ENCODE measurements at regions not wholly inside any gene's neighbourhood (a gene's known extent, or its start where the extent isn't known, plus 50 kb on each side); places are given as distances from the start of the nearest gene placed in this dataset.

DNA sequence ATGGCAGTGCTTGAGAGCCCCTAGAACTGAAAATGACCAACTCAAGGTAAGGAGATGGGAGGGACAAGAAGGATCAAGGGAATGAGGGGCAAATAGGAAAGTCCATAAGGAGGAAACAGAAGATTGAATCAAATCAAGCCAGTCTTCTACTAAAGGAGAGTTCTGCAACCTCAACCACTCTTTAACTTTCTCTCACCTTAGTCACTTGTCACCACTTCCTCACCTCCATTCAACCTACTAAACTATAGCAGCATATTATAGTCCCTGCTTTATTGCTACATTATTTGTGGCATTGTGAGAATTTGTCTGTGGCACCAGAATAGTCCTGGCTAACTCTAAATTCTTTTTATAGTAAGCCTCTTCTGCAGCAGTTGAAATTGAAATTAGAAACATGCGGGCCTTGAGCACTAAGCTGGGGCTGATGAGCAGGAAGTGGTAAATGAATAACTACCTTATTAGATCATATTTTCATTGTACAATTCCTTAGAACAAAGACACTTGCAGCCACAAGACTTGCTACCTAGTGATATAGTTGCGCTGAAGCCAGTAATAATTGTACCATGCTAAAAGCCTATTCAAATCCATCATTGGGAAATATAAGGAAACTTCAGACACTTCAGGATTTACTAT, 336.9 kb downstream of the ZNF674 start:
- TF ChIP-seq, protein P1, sequence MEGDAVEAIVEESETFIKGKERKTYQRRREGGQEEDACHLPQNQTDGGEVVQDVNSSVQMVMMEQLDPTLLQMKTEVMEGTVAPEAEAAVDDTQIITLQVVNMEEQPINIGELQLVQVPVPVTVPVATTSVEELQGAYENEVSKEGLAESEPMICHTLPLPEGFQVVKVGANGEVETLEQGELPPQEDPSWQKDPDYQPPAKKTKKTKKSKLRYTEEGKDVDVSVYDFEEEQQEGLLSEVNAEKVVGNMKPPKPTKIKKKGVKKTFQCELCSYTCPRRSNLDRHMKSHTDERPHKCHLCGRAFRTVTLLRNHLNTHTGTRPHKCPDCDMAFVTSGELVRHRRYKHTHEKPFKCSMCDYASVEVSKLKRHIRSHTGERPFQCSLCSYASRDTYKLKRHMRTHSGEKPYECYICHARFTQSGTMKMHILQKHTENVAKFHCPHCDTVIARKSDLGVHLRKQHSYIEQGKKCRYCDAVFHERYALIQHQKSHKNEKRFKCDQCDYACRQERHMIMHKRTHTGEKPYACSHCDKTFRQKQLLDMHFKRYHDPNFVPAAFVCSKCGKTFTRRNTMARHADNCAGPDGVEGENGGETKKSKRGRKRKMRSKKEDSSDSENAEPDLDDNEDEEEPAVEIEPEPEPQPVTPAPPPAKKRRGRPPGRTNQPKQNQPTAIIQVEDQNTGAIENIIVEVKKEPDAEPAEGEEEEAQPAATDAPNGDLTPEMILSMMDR (IDR thresholded peaks at IDR 0.05; ENCODE audit: insufficient read depth, low read length): no peak
- TF ChIP-seq, protein P2, sequence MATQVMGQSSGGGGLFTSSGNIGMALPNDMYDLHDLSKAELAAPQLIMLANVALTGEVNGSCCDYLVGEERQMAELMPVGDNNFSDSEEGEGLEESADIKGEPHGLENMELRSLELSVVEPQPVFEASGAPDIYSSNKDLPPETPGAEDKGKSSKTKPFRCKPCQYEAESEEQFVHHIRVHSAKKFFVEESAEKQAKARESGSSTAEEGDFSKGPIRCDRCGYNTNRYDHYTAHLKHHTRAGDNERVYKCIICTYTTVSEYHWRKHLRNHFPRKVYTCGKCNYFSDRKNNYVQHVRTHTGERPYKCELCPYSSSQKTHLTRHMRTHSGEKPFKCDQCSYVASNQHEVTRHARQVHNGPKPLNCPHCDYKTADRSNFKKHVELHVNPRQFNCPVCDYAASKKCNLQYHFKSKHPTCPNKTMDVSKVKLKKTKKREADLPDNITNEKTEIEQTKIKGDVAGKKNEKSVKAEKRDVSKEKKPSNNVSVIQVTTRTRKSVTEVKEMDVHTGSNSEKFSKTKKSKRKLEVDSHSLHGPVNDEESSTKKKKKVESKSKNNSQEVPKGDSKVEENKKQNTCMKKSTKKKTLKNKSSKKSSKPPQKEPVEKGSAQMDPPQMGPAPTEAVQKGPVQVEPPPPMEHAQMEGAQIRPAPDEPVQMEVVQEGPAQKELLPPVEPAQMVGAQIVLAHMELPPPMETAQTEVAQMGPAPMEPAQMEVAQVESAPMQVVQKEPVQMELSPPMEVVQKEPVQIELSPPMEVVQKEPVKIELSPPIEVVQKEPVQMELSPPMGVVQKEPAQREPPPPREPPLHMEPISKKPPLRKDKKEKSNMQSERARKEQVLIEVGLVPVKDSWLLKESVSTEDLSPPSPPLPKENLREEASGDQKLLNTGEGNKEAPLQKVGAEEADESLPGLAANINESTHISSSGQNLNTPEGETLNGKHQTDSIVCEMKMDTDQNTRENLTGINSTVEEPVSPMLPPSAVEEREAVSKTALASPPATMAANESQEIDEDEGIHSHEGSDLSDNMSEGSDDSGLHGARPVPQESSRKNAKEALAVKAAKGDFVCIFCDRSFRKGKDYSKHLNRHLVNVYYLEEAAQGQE (IDR thresholded peaks at IDR 0.05; ENCODE audit: insufficient replicate concordance, low read depth): no peak
- TF ChIP-seq POLR2AphosphoS5 (IDR thresholded peaks at IDR 0.05; ENCODE audit: low read depth): no peak
